Endodermal cell (in vitro differentiated cells): ENCODE measurements at regions not wholly inside any gene's neighbourhood (a gene's known extent, or its start where the extent isn't known, plus 50 kb on each side); places are given as distances from the start of the nearest gene placed in this dataset.

Experiments used
- DNase-seq: peaks from one replicate; pipeline ENCODE4 v3.0.0-alpha.2; 2017
- H3K27ac ChIP-seq: 2 replicates; pipeline ENCODE4 v1.5.1; 2013; ENCODE audit warnings: mild to moderate bottlenecking, low read depth, low read length, moderate library complexity
- H3K27me3 ChIP-seq: 2 replicates; pipeline ENCODE4 v1.6.1; 2013; ENCODE audit warnings: mild to moderate bottlenecking, low read length, moderate library complexity; ENCODE audit not compliant: insufficient read depth, control insufficient read depth, poor library complexity, severe bottlenecking
- H3K36me3 ChIP-seq: 2 replicates; pipeline ENCODE4 v1.7.0; 2013; ENCODE audit warnings: mild to moderate bottlenecking, low read length, moderate library complexity; ENCODE audit not compliant: control insufficient read depth, insufficient read depth
- H3K4me1 ChIP-seq: one replicate; pipeline ENCODE4 v1.7.0; 2013; ENCODE audit warnings: low read length; ENCODE audit not compliant: control insufficient read depth, insufficient read depth
- H3K4me3 ChIP-seq: 2 replicates; pipeline ENCODE4 v1.5.1; 2013; ENCODE audit warnings: mild to moderate bottlenecking, low read length, moderate library complexity
- H3K9ac ChIP-seq: 2 replicates; pipeline ENCODE4 v1.6.1; 2013; ENCODE audit warnings: mild to moderate bottlenecking, low read length, moderate library complexity; ENCODE audit not compliant: poor library complexity, severe bottlenecking; ENCODE audit errors: extremely low read depth
- H3K9me3 ChIP-seq: 2 replicates; pipeline ENCODE4 v1.6.1; 2013; ENCODE audit warnings: mild to moderate bottlenecking, low read length, moderate library complexity; ENCODE audit not compliant: control insufficient read depth
- H3K27ac Mint-ChIP-seq: 2 replicates; pipeline ENCODE4 v1.8.0; 2020; ENCODE audit warnings: mixed read lengths
- H3K27me3 Mint-ChIP-seq: 2 replicates; pipeline ENCODE4 v1.8.0; 2021; ENCODE audit warnings: mild to moderate bottlenecking, mixed read lengths; ENCODE audit not compliant: insufficient read depth
- H3K36me3 Mint-ChIP-seq: 2 replicates; pipeline ENCODE4 v1.8.0; 2020; ENCODE audit warnings: low read depth, mixed read lengths
- H3K4me1 Mint-ChIP-seq: 2 replicates; pipeline ENCODE4 v1.8.0; 2020; ENCODE audit warnings: mixed read lengths
- H3K4me3 Mint-ChIP-seq: 2 replicates; pipeline ENCODE4 v1.8.0; 2020; ENCODE audit warnings: mild to moderate bottlenecking, moderate library complexity, mixed read lengths
- H3K9me3 Mint-ChIP-seq: 2 replicates; pipeline ENCODE4 v1.8.0; 2020; ENCODE audit warnings: mild to moderate bottlenecking, mixed read lengths
- WGBS, 2 experiments: methylation state at CpG; one replicate each; pipeline versions ENCODE4 v1.1.5 to v1.1.7; 2013; ENCODE audit warnings: missing lambda C conversion rate in 2 of 2, mixed read lengths in 1 of 2; ENCODE audit not compliant: insufficient coverage in 1 of 2, insufficient read length in 1 of 2; 5-methylcytosine and 5-hydroxymethylcytosine counted together
- TF ChIP-seq, protein P1 (sequence below): fragments of 200-600 bp; sonication (generic); conservative IDR thresholded peaks from 2 replicates; pipeline ENCODE4 v1.5.0; 2021; ENCODE audit warnings: antibody characterized with exemption, mild to moderate bottlenecking

DNA sequence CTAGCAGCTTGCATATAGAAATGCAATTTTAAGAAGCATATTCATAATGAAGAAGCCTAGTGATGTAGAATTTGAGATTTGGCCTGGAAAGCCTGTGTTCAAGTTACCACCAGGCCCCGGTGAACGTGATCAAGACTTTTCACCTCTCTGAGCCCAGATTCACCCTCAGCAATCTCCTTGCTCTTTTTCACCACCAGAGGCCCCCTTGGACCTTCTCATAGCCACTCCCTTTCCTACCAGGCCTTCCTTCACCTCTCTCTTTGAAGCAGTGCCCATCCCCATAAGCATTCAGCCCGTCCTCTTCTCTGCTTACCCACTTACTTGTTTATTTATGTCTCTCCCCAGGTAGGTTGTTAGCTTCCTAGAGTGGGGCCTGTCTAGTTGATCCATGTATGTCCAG, 1280.9 kb downstream of the AACS start:
- Mint-ChIP-seq H3K4me3 (no peak overlapping the region), H3K9me3 (peaks cover 10% of the 10 kb centered on the region)

DNA sequence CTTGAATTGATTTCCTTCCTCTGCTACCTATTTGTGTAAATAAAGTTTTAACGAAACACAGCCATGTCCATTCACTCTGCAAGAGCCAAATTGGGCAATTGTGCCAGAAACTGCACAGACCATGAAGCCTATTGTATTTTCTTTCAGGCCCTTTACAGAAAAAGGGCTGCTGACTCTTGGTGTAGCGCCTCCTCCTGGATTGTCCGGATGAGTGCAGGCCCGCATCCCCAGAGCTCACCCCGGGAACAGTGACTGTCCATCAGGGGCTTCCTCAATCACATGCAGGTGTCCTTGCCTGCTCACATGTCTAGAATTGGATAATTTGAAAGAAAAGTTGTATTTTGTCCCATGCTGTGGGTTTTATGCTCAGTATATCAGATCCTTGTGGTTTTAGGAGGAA, 1282.2 kb downstream of the AACS start:
- Histone ChIP-seq H3K9me3 (no peaks in the 10 kb centered on the region), H3K27me3 (no peaks in the 10 kb centered on the region), H3K4me3 (no peak overlapping the region), H3K4me1 (no peaks in the 10 kb centered on the region), H3K9ac (no peak overlapping the region), H3K27ac (no peak overlapping the region), H3K36me3 (no peaks in the 10 kb centered on the region)
- Mint-ChIP-seq H3K36me3 (no peaks in the 10 kb centered on the region), H3K27me3 (no peaks in the 10 kb centered on the region), H3K27ac (no peak overlapping the region), H3K9me3 (no peaks in the 10 kb centered on the region), H3K4me1 (no peaks in the 10 kb centered on the region), H3K4me3 (no peak overlapping the region)
- TF ChIP-seq, protein P1, sequence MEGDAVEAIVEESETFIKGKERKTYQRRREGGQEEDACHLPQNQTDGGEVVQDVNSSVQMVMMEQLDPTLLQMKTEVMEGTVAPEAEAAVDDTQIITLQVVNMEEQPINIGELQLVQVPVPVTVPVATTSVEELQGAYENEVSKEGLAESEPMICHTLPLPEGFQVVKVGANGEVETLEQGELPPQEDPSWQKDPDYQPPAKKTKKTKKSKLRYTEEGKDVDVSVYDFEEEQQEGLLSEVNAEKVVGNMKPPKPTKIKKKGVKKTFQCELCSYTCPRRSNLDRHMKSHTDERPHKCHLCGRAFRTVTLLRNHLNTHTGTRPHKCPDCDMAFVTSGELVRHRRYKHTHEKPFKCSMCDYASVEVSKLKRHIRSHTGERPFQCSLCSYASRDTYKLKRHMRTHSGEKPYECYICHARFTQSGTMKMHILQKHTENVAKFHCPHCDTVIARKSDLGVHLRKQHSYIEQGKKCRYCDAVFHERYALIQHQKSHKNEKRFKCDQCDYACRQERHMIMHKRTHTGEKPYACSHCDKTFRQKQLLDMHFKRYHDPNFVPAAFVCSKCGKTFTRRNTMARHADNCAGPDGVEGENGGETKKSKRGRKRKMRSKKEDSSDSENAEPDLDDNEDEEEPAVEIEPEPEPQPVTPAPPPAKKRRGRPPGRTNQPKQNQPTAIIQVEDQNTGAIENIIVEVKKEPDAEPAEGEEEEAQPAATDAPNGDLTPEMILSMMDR: peak; percentile 80
- WGBS, 2 experiments: 58 to 69% methylated on average over 3 to 5 of the region's 5 CpGs
- peak; percentile 87 for DNase-seq

More for the DNA sequence above, 1280.9 kb downstream of the AACS start:
- Histone ChIP-seq H3K4me3 (no peak overlapping the region), H3K27ac (no peak overlapping the region), H3K36me3 (no peaks in the 10 kb centered on the region), H3K9me3 (no peaks in the 10 kb centered on the region), H3K9ac (no peak overlapping the region), H3K4me1 (no peaks in the 10 kb centered on the region), H3K27me3 (no peaks in the 10 kb centered on the region)
- no peaks in the 10 kb centered on the region for H3K36me3 Mint-ChIP-seq
- TF ChIP-seq, protein P1: peak; percentile 44
- no peak overlapping the region for H3K27ac Mint-ChIP-seq
- no peaks in the 10 kb centered on the region for H3K4me1 Mint-ChIP-seq
- WGBS, 2 experiments: 82 to 83% methylated on average over 1 to 3 of the region's 3 CpGs
- no peaks in the 10 kb centered on the region for H3K27me3 Mint-ChIP-seq
- DNase-seq: no peak

DNA sequence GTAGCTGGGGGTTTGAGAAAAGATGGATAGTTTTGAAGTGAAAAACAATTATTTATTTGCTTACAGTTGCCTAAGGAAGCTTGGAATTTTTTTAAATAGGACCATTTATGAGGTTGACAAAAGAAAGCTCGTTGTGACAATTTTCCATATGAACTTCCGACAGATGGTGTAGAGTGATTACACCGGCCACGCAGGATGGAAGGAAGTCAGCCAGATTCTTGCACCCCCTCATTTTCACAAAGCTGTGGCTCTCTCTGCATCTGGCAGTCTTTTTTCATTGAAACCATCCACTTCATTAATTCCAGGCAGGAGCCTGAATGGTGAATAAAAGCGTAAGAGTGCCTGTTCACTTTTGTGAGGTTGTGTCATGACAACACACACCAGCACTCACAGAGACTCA, 1284.1 kb downstream of the AACS start:
- 90% methylated on average over 2 to 5 of the region's 5 CpGs for WGBS, 2 experiments
- Histone ChIP-seq H3K9ac (no peak overlapping the region), H3K27ac (no peak overlapping the region), H3K9me3 (no peaks in the 10 kb centered on the region), H3K4me3 (no peak overlapping the region), H3K36me3 (no peaks in the 10 kb centered on the region), H3K4me1 (no peaks in the 10 kb centered on the region), H3K27me3 (no peaks in the 10 kb centered on the region)
- H3K27me3 Mint-ChIP-seq: no peaks in the 10 kb centered on the region
- H3K27ac Mint-ChIP-seq: no peak overlapping the region
- H3K36me3 Mint-ChIP-seq: no peaks in the 10 kb centered on the region
- no peak for DNase-seq
- peaks cover 14% of the 10 kb centered on the region for H3K9me3 Mint-ChIP-seq
- H3K4me1 Mint-ChIP-seq: no peaks in the 10 kb centered on the region
- TF ChIP-seq, protein P1: no peak
- H3K4me3 Mint-ChIP-seq: no peak overlapping the region
